ENCODE measurements at regions not wholly inside any gene's neighbourhood (a gene's known extent, or its start where the extent isn't known, plus 50 kb on each side); places are given as distances from the start of the nearest gene placed in this dataset.

GRCh38 chr13:111536075-111536642 is 215.7 kb downstream of the TEX29 start:
- TF ChIP-seq CTCF (IDR thresholded peaks at IDR 0.05): no peak
- no peak overlapping the region for H3K27ac ChIP-seq

- H3K27ac ChIP-seq: no peak overlapping the region
- no peak for TF ChIP-seq ZFX (IDR thresholded peaks at IDR 0.05; ENCODE audit: borderline replicate concordance)
- TF ChIP-seq CTCF (IDR thresholded peaks at IDR 0.05): no peak
Observed at GRCh38 chr13:111537115-111537728, 216.8 kb downstream of the TEX29 start.

- TF ChIP-seq ZFX (IDR thresholded peaks at IDR 0.05; ENCODE audit: borderline replicate concordance) (no peak), CTCF (IDR thresholded peaks at IDR 0.05) (no peak)
- no peak overlapping the region for H3K27ac ChIP-seq
Observed at GRCh38 chr13:111537843-111538499, 217.5 kb downstream of the TEX29 start.

GRCh38 chr13:111539252-111539651 is 218.8 kb downstream of the TEX29 start:
- TF ChIP-seq ZFX (IDR thresholded peaks at IDR 0.05; ENCODE audit: borderline replicate concordance) (no peak), CTCF (IDR thresholded peaks at IDR 0.05) (no peak)
- H3K27ac ChIP-seq: no peak overlapping the region

GRCh38 chr13:111539791-111540446 is 219.5 kb downstream of the TEX29 start:
- no peak for TF ChIP-seq ZFX (IDR thresholded peaks at IDR 0.05; ENCODE audit: borderline replicate concordance)
- TF ChIP-seq CTCF (IDR thresholded peaks at IDR 0.05): no peak
- H3K27ac ChIP-seq: no peak overlapping the region

- no peak for TF ChIP-seq CTCF (IDR thresholded peaks at IDR 0.05)
- no peak for TF ChIP-seq ZFX (IDR thresholded peaks at IDR 0.05; ENCODE audit: borderline replicate concordance)
Observed at GRCh38 chr13:111540486-111540885, 220.0 kb downstream of the TEX29 start.

GRCh38 chr13:111541345-111541744 is 220.9 kb downstream of the TEX29 start:
- TF ChIP-seq CTCF (IDR thresholded peaks at IDR 0.05) (no peak), ZFX (IDR thresholded peaks at IDR 0.05; ENCODE audit: borderline replicate concordance) (no peak)

More at GRCh38 chr13:111540486-111540885, 220.0 kb downstream of the TEX29 start:
- H3K27ac ChIP-seq: no peak overlapping the region

More at GRCh38 chr13:111541345-111541744, 220.9 kb downstream of the TEX29 start:
- no peak overlapping the region for H3K27ac ChIP-seq
